Activated CD8-positive, alpha-beta memory T cell treated with anti-CD3 and anti-CD28 coated beads for 36 hours (primary cell): ENCODE measurements at regions not wholly inside any gene's neighbourhood (a gene's known extent, or its start where the extent isn't known, plus 50 kb on each side); places are given as distances from the start of the nearest gene placed in this dataset.
"Not testable (repeated sequence)": the region's sequence is repeated elsewhere in the genome, so short reads cannot be mapped to it uniquely, and the experiment has no call there.

Source experiments
- CTCF ChIA-PET: fragments of 350-600 bp; sonication (Branson Sonifier 250); formaldehyde crosslinking; loops from one replicate; lab custom pipeline; 2021; ENCODE audit warnings: antibody characterized with exemption; lab: Charles Lee
- POLR2A ChIA-PET: fragments of 350-600 bp; sonication (Branson Sonifier 250); formaldehyde crosslinking; loops from one replicate; lab custom pipeline; 2021; ENCODE audit warnings: antibody characterized with exemption; lab: Charles Lee

DNA sequence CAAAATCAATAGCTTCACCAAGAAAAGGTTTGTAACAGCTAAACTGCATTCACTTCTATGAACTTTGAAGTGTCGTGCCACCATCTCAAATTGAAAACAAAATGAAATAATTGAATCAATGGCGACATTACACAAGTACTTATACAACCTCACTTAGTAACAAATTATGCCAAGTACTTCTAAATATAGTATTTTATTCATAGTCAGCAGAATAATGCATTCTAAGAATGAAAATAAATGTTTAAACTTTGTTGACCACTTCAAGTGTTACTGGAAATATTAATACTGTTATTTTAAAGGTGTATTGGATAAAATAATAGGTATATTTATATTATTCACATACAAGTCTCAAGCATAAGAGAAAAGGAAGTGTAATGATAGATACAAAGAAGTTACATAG lies 280.1 kb upstream of the HTR1E start:
- CTCF ChIA-PET: no interaction called here
- POLR2A ChIA-PET: no interaction called here

GRCh38 chr6:86629123-86629522 lies 308.2 kb upstream of the HTR1E start:
- POLR2A ChIA-PET: no interaction called here
- CTCF ChIA-PET: no interaction called here

GRCh38 chr6:86619428-86619827 lies 317.9 kb upstream of the HTR1E start:
- POLR2A ChIA-PET: no interaction called here
- CTCF ChIA-PET: no interaction called here

- POLR2A ChIA-PET: no interaction called here
- CTCF ChIA-PET: no interaction called here
Observed at GRCh38 chr6:86615299-86615698, 322.0 kb upstream of the HTR1E start.

DNA sequence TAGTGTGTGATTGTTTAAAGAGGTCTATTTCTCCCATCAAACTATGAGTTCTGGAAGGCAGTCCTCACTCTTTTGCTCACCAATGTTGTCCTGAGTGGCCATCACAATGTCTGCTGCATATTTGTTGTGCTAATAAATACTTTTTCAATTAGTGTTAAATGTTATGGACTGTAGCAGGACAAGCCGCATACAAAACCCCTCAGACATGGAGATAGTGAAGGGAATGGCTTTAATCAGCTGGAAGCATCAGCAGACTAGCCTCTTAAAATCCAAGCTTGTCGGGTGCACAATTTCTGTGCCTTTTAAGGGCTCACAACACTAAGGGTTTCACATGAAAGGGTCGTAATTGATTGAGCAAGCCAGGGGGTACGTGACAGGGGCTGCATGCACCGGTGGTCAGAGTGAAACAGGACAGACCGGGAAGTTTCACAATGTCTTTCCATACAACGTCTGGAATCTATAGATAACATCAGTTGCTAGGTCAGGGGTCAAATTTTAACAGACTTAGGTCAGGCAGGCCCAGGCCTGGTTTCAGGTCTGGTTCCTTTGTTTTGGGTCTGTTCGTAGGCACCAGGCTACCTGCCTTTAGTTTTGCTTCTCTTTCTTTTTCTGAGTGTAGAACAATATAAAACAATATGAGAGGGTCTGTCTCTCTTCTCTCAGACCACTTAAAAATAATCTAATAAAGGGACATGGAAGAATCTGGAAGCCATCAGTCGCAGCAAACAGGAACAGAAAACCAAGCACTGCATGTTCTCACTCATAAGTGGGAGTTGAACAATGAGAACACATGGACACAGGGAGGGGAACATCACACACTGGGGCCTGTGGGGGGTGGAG lies 327.6 kb upstream of the HTR1E start:
- POLR2A ChIA-PET: no interaction called here
- CTCF ChIA-PET: no interaction called here

- POLR2A ChIA-PET, CTCF ChIA-PET: not testable (repeated sequence)
Observed at GRCh38 chr6:86603364-86603763, 334.0 kb upstream of the HTR1E start.

GRCh38 chr6:86602093-86602492 lies 335.2 kb upstream of the HTR1E start:
- POLR2A ChIA-PET, CTCF ChIA-PET: not testable (repeated sequence)

DNA sequence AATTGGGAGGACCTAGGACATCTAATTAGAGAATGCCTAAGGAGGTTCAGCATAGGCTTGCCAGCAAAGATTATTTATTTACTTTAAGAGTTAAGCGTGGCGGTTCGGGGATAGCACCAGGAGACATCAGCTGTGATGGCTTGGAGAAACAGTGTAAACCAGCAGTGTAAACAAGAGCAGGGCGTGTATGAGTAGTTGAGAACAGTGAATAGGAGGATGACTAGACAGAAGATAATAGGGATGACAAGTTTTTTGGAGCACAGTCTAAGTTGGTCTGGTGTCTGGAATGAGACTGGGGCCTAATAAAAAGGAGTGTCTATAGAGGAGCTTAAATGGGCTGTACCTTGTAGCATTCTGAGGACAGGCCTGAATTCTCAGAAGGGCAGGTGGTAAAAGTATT lies 338.4 kb upstream of the HTR1E start:
- CTCF ChIA-PET, POLR2A ChIA-PET: not testable (repeated sequence)

GRCh38 chr6:86595641-86596040 lies 341.7 kb upstream of the HTR1E start:
- ChIA-PET POLR2A (no interaction called here), CTCF (no interaction called here)

DNA sequence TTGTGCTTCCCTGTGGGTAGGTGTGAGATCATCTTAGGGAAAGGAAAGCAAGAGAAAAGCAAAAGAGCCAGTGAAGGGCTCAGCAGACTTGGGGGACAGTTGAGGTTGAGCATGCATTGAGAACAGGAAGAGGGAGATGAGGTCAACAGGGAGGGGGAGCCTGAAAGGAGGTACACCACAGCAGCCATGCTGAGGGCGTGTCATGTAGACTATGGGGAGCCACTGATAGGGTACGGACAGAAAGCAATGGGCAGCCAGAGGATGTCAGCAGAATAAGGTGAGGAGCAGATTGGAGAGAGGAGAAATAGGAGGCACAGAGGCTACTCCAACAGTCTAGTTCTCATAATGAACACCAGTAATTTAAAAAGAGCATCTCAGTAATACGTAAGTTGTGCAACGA lies 351.1 kb upstream of the HTR1E start:
- ChIA-PET POLR2A (no interaction called here), CTCF (no interaction called here)

- ChIA-PET CTCF (no interaction called here), POLR2A (no interaction called here)
Observed at GRCh38 chr6:86581833-86582232, 355.5 kb upstream of the HTR1E start.

- POLR2A ChIA-PET: no interaction called here
- CTCF ChIA-PET: no interaction called here
Observed at GRCh38 chr6:86563197-86563596, 374.1 kb upstream of the HTR1E start.

DNA sequence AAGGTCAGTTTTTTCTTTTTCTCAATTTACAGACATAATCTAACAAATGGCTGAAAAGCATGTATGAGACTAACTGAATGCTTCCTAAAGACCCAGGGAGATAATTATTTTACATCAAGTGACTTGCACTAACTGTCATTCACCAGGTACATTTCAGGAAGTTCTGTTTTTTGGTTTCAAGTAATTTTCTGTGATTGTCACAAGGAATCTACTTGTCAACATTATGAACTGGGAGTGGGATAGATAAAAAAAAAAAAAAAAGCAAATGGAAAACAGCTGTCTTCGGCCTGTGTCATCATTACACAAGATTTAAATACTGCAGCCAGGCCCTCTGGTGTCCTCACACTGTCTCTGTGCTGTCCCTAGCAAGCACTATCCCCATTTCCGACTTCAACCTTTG lies 379.0 kb upstream of the HTR1E start:
- POLR2A ChIA-PET: no interaction called here
- CTCF ChIA-PET: no interaction called here

DNA sequence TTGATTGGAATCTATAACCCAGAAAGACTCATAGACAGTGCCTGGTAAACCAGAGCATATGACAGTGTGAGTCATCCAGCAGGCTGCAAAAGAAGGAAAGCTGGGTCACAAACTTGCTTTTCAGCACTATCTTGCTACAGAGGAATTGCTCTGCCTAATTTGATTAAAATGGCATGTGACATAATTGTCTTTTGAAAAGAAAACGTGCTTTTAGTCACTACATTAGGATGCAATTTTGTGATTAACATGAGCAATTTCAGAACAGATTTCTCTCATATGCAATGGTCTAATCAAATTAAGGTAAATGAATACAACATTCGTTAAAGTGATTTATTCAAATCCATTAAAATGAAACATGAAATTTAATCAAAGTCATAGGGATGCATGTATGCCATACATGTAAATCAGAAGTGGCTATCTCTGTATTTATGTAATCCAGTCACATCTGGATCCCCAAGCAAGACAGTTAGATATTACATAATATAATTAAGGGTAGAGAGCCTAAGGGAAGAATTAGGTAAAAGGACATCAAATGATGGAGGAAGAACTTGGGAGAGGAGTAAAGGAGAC lies 400.0 kb upstream of the HTR1E start:
- CTCF ChIA-PET: no interaction called here
- POLR2A ChIA-PET: no interaction called here

DNA sequence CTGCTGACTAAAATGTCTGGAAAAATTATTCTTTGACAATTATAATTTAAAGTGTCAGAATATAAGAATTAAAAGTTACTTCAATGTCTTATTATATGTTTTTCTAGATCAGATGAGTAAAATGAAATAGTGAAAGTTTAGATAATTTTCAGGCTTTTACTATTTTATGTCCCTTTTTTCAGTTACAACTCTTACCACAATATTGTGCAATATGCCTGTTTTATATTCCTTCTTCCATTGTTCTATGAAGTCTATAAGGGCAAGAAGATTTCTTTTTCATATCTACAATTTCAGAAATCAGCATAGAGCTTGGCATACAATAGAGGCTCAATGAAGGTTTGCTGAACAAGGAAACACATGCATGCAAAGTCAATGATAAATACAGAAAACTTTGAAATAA lies 401.2 kb upstream of the HTR1E start:
- ChIA-PET CTCF (no interaction called here), POLR2A (no interaction called here)

DNA sequence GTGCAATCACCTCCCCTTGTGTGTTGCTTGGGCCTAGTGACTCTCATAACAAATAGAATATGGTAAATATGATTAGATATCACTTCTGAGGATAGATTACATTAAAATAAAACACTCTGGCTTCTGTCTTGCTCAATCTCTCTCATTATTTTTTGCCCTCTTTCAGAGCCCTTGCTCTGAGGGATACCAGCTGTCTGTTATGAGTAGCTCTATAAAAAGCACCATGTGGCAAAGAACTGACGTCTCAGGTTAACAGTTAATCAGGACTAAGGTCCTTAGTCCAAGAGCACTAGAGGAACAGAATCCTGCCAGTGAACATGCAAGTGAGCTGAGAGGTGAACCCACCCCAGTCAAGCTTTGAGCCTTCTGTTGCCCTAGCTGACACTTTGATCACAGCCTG lies 402.2 kb upstream of the HTR1E start:
- CTCF ChIA-PET: no interaction called here
- POLR2A ChIA-PET: no interaction called here

GRCh38 chr6:86529635-86530034 lies 407.7 kb upstream of the HTR1E start:
- POLR2A ChIA-PET: no interaction called here
- CTCF ChIA-PET: no interaction called here

GRCh38 chr6:86526238-86526637 lies 411.1 kb upstream of the HTR1E start:
- CTCF ChIA-PET: no interaction called here
- POLR2A ChIA-PET: no interaction called here

- ChIA-PET POLR2A (no interaction called here), CTCF (no interaction called here)
Observed at GRCh38 chr6:86516087-86516486, 421.2 kb upstream of the HTR1E start.

- CTCF ChIA-PET: no interaction called here
- POLR2A ChIA-PET: no interaction called here
Observed at GRCh38 chr6:86511962-86512361, 425.4 kb upstream of the HTR1E start.

- POLR2A ChIA-PET: no interaction called here
- CTCF ChIA-PET: no interaction called here
Observed at GRCh38 chr6:86508230-86508629, 429.1 kb upstream of the HTR1E start.

DNA sequence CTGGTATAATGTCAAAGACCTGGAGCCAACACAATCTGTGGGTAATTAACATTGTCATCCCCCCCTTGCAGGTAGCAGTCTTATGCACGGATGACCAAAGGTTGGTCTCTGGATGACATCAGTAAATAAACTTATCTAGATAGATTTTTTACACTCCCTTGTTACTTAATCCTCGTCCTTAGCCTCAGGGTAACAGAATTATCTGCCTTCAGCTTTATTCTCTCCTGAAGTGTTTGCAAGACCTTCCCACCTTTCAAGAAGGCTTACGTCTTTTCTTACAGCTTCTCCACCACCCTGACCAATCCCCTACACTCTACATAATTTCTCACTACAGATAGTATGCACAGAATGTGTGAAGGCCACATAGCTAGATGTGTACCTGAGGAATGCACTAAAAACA lies 434.8 kb upstream of the HTR1E start:
- ChIA-PET CTCF (no interaction called here), POLR2A (no interaction called here)
